ENCODE measurements at regions not wholly inside any gene's neighbourhood (a gene's known extent, or its start where the extent isn't known, plus 50 kb on each side); places are given as distances from the start of the nearest gene placed in this dataset.
"Not testable (repeated sequence)": the region's sequence is repeated elsewhere in the genome, so short reads cannot be mapped to it uniquely, and the experiment has no call there.

GRCh38 chr1:186255266-186255665 is 119.8 kb downstream of the TPR start:
- Mint-ChIP-seq H3K36me3 (no peaks in the 10 kb centered on the region), H3K27ac (no peak overlapping the region), H3K4me1 (no peaks in the 10 kb centered on the region), H3K4me3 (no peak overlapping the region), H3K9me3 (peaks cover 0 to 5% (median 4%) of the 10 kb centered on the region in 7 donors), H3K27me3 (peaks cover 20% of the 10 kb centered on the region)
- no peaks in the 10 kb centered on the region for H3K9me3 ChIP-seq (ENCODE audit: control insufficient read depth in 2 of 2, low read length in 2 of 2)
- ATAC-seq (ENCODE audit: low read depth in 2 of 2), result no peak
- H3K4me3 ChIP-seq (ENCODE audit: low read depth, low read length), result no peak overlapping the region
- no peaks in the 10 kb centered on the region for H3K36me3 ChIP-seq (ENCODE audit: control insufficient read depth, insufficient read depth, low read length)
- no peak overlapping the region for H3K27ac ChIP-seq (ENCODE audit: insufficient read depth, low read length, poor library complexity, severe bottlenecking)
- no peaks in the 10 kb centered on the region for H3K4me1 ChIP-seq (ENCODE audit: control insufficient read depth, insufficient read depth, low read length, poor library complexity, severe bottlenecking)
- no peak for DNase-seq
- H3K27me3 ChIP-seq (ENCODE audit: control insufficient read depth, insufficient read depth, low read length), result no peaks in the 10 kb centered on the region

GRCh38 chr1:186250529-186250928 is 124.5 kb downstream of the TPR start:
- no peak for ATAC-seq (ENCODE audit: low read depth in 2 of 2)
- H3K9me3 Mint-ChIP-seq, result peaks cover 0 to 10% (median 3%) of the 10 kb centered on the region in 7 donors

GRCh38 chr1:186248608-186249007 is 126.4 kb downstream of the TPR start:
- not testable (repeated sequence) for H3K4me3 ChIP-seq (ENCODE audit: low read depth, low read length); DNase-seq; H3K27ac Mint-ChIP-seq; H3K36me3 ChIP-seq (ENCODE audit: control insufficient read depth, insufficient read depth, low read length); H3K4me3 Mint-ChIP-seq; H3K4me1 ChIP-seq (ENCODE audit: control insufficient read depth, insufficient read depth, low read length, poor library complexity, severe bottlenecking); H3K9me3 ChIP-seq (ENCODE audit: control insufficient read depth in 2 of 2, low read length in 2 of 2); H3K36me3 Mint-ChIP-seq; ATAC-seq (ENCODE audit: low read depth in 2 of 2); H3K4me1 Mint-ChIP-seq; H3K27me3 ChIP-seq (ENCODE audit: control insufficient read depth, insufficient read depth, low read length); H3K27ac ChIP-seq (ENCODE audit: insufficient read depth, low read length, poor library complexity, severe bottlenecking)
- Mint-ChIP-seq H3K27me3 (peaks cover 10% of the 10 kb centered on the region), H3K9me3 (peaks cover 0 to 10% (median 3%) of the 10 kb centered on the region in 7 donors)

More at GRCh38 chr1:186250529-186250928, 124.5 kb downstream of the TPR start:
- Mint-ChIP-seq H3K4me3 (no peak overlapping the region), H3K27me3 (peaks cover 18% of the 10 kb centered on the region), H3K36me3 (no peaks in the 10 kb centered on the region), H3K27ac (no peak overlapping the region), H3K4me1 (no peaks in the 10 kb centered on the region)
- peaks cover 1% of the 10 kb centered on the region for H3K27me3 ChIP-seq (ENCODE audit: control insufficient read depth, insufficient read depth, low read length)
- no peak overlapping the region for H3K4me3 ChIP-seq (ENCODE audit: low read depth, low read length)
- H3K9me3 ChIP-seq (ENCODE audit: control insufficient read depth in 2 of 2, low read length in 2 of 2), result peaks cover 0 to 2% of the 10 kb centered on the region in 2 experiments
- H3K4me1 ChIP-seq (ENCODE audit: control insufficient read depth, insufficient read depth, low read length, poor library complexity, severe bottlenecking), result no peaks in the 10 kb centered on the region
- H3K27ac ChIP-seq (ENCODE audit: insufficient read depth, low read length, poor library complexity, severe bottlenecking), result no peak overlapping the region
- DNase-seq, result no peak
- no peaks in the 10 kb centered on the region for H3K36me3 ChIP-seq (ENCODE audit: control insufficient read depth, insufficient read depth, low read length)

- H3K9me3 ChIP-seq (ENCODE audit: control insufficient read depth in 2 of 2, low read length in 2 of 2), result peaks cover 0 to 2% of the 10 kb centered on the region in 2 experiments
- peaks cover 4% of the 10 kb centered on the region for H3K27me3 ChIP-seq (ENCODE audit: control insufficient read depth, insufficient read depth, low read length)
- no peak overlapping the region for H3K27ac ChIP-seq (ENCODE audit: insufficient read depth, low read length, poor library complexity, severe bottlenecking)
- peak in 1 of 3 donors; percentile 10 for DNase-seq
- no peak overlapping the region for H3K4me3 ChIP-seq (ENCODE audit: low read depth, low read length)
- no peak for ATAC-seq (ENCODE audit: low read depth in 2 of 2)
- Mint-ChIP-seq H3K27me3 (peaks cover 13% of the 10 kb centered on the region), H3K27ac (no peak overlapping the region), H3K4me1 (no peaks in the 10 kb centered on the region), H3K9me3 (peaks cover 0 to 5% (median 2%) of the 10 kb centered on the region in 7 donors), H3K4me3 (no peak overlapping the region), H3K36me3 (no peaks in the 10 kb centered on the region)
- H3K4me1 ChIP-seq (ENCODE audit: control insufficient read depth, insufficient read depth, low read length, poor library complexity, severe bottlenecking), result no peaks in the 10 kb centered on the region
- no peaks in the 10 kb centered on the region for H3K36me3 ChIP-seq (ENCODE audit: control insufficient read depth, insufficient read depth, low read length)
Measured at GRCh38 chr1:186244825-186245224, 130.2 kb downstream of the TPR start.

Measured in CD4-positive, CD25-positive, alpha-beta regulatory T cell (primary cell).